ENCODE measurements at regions not wholly inside any gene's neighbourhood (a gene's known extent, or its start where the extent isn't known, plus 50 kb on each side); places are given as distances from the start of the nearest gene placed in this dataset.
"Not testable (repeated sequence)": the region's sequence is repeated elsewhere in the genome, so short reads cannot be mapped to it uniquely, and the experiment has no call there.

- H3K36me3 Mint-ChIP-seq (ENCODE audit: low read depth): no peaks in the 10 kb centered on the region
- H3K27me3 Mint-ChIP-seq: no peaks in the 10 kb centered on the region
- no peak overlapping the region for H3K27ac Mint-ChIP-seq
- peaks cover 3% of the 10 kb centered on the region for H3K9me3 Mint-ChIP-seq
- H3K4me1 Mint-ChIP-seq: no peaks in the 10 kb centered on the region
- no peak overlapping the region for H3K4me3 Mint-ChIP-seq
- ATAC-seq (replicated peaks): no peak
Measured at GRCh38 chr14:82676403-82676802, 1142.8 kb upstream of the SEL1L start.

- ATAC-seq (replicated peaks): no peak
- no peaks in the 10 kb centered on the region for H3K27me3 Mint-ChIP-seq
Measured at GRCh38 chr14:82689948-82690347, 1156.3 kb upstream of the SEL1L start.

GRCh38 chr14:82691191-82691590 lies 1157.5 kb upstream of the SEL1L start:
- H3K4me3 Mint-ChIP-seq; H3K27me3 Mint-ChIP-seq; ATAC-seq (replicated peaks); H3K9me3 Mint-ChIP-seq; H3K36me3 Mint-ChIP-seq (ENCODE audit: low read depth); H3K4me1 Mint-ChIP-seq; H3K27ac Mint-ChIP-seq: not testable (repeated sequence)

More at GRCh38 chr14:82689948-82690347, 1156.3 kb upstream of the SEL1L start:
- Mint-ChIP-seq H3K9me3 (peaks cover 8% of the 10 kb centered on the region), H3K27ac (no peak overlapping the region), H3K4me1 (no peaks in the 10 kb centered on the region), H3K36me3 (ENCODE audit: low read depth) (no peaks in the 10 kb centered on the region), H3K4me3 (no peak overlapping the region)

- Mint-ChIP-seq H3K9me3 (peaks cover 9% of the 10 kb centered on the region), H3K4me3 (no peak overlapping the region), H3K27me3 (no peaks in the 10 kb centered on the region), H3K4me1 (no peaks in the 10 kb centered on the region), H3K36me3 (ENCODE audit: low read depth) (no peaks in the 10 kb centered on the region), H3K27ac (no peak overlapping the region)
- ATAC-seq (replicated peaks): no peak
Measured at GRCh38 chr14:82694820-82695219, 1161.2 kb upstream of the SEL1L start.

- H3K4me1 Mint-ChIP-seq: no peaks in the 10 kb centered on the region
Measured at GRCh38 chr14:82704218-82704617, 1170.6 kb upstream of the SEL1L start.

DNA sequence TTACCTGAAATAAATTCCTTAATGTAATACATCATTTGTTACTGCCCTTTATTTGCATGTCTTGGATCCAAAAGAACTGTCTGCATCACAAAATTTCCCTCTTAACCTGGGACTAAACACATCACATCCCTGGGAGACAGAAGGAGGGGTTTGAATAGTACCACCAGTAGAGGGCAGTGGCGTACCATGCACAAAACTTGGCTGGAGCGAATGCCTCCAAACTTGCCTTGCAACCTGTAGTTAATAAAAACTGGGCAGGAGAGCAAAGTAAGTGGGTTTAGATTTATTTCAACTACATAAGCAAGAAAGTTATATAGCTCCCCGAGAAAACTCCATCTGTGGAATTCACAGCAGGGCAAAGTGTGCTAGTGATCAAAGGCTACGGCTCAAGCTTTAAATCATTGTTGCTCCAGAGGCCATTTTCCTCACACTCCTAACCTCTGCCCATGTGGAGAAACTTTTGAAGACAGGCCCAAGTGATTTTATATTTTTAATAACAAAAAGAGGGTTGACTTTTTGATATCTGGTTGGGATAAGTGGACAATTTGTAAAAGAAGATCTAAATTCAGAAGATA lies 1176.7 kb upstream of the SEL1L start:
- no peak for ATAC-seq (replicated peaks)
- Mint-ChIP-seq H3K27ac (no peak overlapping the region), H3K4me3 (no peak overlapping the region), H3K36me3 (ENCODE audit: low read depth) (no peaks in the 10 kb centered on the region), H3K9me3 (no peaks in the 10 kb centered on the region), H3K4me1 (no peaks in the 10 kb centered on the region), H3K27me3 (no peaks in the 10 kb centered on the region)

More at GRCh38 chr14:82704218-82704617, 1170.6 kb upstream of the SEL1L start:
- Mint-ChIP-seq H3K36me3 (ENCODE audit: low read depth) (no peaks in the 10 kb centered on the region), H3K9me3 (peaks cover 18% of the 10 kb centered on the region), H3K27me3 (no peaks in the 10 kb centered on the region), H3K4me3 (no peak overlapping the region), H3K27ac (no peak overlapping the region)
- ATAC-seq (replicated peaks): no peak

DNA sequence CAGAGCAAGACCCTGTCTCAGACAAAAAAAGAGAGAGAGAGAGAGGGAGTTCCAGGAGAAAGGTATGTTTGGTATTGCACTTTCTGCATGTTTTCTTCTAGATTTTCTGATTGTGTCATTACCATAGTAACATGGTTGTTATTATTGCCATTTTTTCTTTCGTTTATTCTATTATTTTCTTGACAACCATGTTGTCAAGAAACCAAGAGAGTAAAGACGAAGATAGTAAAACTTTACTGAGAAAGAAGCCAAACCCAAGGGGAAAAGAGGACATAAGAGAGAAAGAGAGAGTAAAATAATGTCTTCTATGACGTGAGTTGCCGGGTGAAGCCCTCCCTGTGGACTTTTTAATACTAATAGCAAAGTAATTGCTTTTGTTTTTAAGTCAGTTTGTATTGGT lies 1186.0 kb upstream of the SEL1L start:
- no peak for ATAC-seq (replicated peaks)
- Mint-ChIP-seq H3K4me3 (no peak overlapping the region), H3K27me3 (no peaks in the 10 kb centered on the region), H3K36me3 (ENCODE audit: low read depth) (no peaks in the 10 kb centered on the region), H3K27ac (no peak overlapping the region), H3K9me3 (peaks cover 9% of the 10 kb centered on the region), H3K4me1 (no peaks in the 10 kb centered on the region)

- Mint-ChIP-seq H3K36me3 (ENCODE audit: low read depth) (no peaks in the 10 kb centered on the region), H3K27me3 (no peaks in the 10 kb centered on the region), H3K27ac (no peak overlapping the region), H3K9me3 (peaks cover 13% of the 10 kb centered on the region), H3K4me3 (no peak overlapping the region), H3K4me1 (no peaks in the 10 kb centered on the region)
- no peak for ATAC-seq (replicated peaks)
Measured at GRCh38 chr14:82720431-82720830, 1186.8 kb upstream of the SEL1L start.

- H3K27me3 Mint-ChIP-seq: no peaks in the 10 kb centered on the region
- no peak for ATAC-seq (replicated peaks)
- no peaks in the 10 kb centered on the region for H3K4me1 Mint-ChIP-seq
- no peaks in the 10 kb centered on the region for H3K36me3 Mint-ChIP-seq (ENCODE audit: low read depth)
- H3K27ac Mint-ChIP-seq: no peak overlapping the region
- peaks cover 13% of the 10 kb centered on the region for H3K9me3 Mint-ChIP-seq
- no peak overlapping the region for H3K4me3 Mint-ChIP-seq
Measured at GRCh38 chr14:82720946-82721345, 1187.3 kb upstream of the SEL1L start.

GRCh38 chr14:82724316-82724715 lies 1190.7 kb upstream of the SEL1L start:
- ATAC-seq (replicated peaks): no peak
- Mint-ChIP-seq H3K9me3 (peaks cover 16% of the 10 kb centered on the region), H3K4me3 (no peak overlapping the region), H3K36me3 (ENCODE audit: low read depth) (no peaks in the 10 kb centered on the region), H3K27me3 (no peaks in the 10 kb centered on the region), H3K4me1 (no peaks in the 10 kb centered on the region), H3K27ac (no peak overlapping the region)

DNA sequence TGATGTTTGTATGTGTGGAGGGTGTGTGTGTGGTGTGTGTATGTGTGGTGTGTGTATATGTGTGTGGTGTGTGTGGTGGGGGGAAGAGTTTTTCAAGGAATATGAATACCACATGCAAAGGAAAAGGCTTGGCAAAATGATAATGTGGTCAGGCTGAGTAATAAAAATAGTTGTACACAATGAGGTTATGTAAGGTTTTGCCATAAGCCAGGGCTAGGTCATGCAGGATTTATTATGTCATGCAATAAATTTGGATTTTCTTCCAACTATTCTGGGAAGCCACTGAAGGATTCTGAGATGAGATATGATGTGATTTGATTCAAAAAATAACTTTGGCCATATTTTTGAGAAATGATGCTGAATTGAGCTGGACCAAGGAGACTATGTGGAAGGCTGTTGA lies 1191.6 kb upstream of the SEL1L start:
- Mint-ChIP-seq H3K9me3 (peaks cover 17% of the 10 kb centered on the region), H3K4me1 (no peaks in the 10 kb centered on the region), H3K27ac (no peak overlapping the region), H3K27me3 (no peaks in the 10 kb centered on the region), H3K36me3 (ENCODE audit: low read depth) (no peaks in the 10 kb centered on the region), H3K4me3 (no peak overlapping the region)
- no peak for ATAC-seq (replicated peaks)

GRCh38 chr14:82731526-82731925 lies 1197.9 kb upstream of the SEL1L start:
- no peak for ATAC-seq (replicated peaks)
- Mint-ChIP-seq H3K27me3 (no peaks in the 10 kb centered on the region), H3K4me3 (no peak overlapping the region), H3K36me3 (ENCODE audit: low read depth) (no peaks in the 10 kb centered on the region), H3K9me3 (peaks cover 15% of the 10 kb centered on the region), H3K27ac (no peak overlapping the region), H3K4me1 (no peaks in the 10 kb centered on the region)

GRCh38 chr14:82740547-82740946 lies 1206.9 kb upstream of the SEL1L start:
- H3K4me1 Mint-ChIP-seq: no peaks in the 10 kb centered on the region
- H3K4me3 Mint-ChIP-seq: no peak overlapping the region
- H3K36me3 Mint-ChIP-seq (ENCODE audit: low read depth): no peaks in the 10 kb centered on the region
- no peak overlapping the region for H3K27ac Mint-ChIP-seq
- no peaks in the 10 kb centered on the region for H3K27me3 Mint-ChIP-seq
- H3K9me3 Mint-ChIP-seq: peaks cover 17% of the 10 kb centered on the region
- no peak for ATAC-seq (replicated peaks)

GRCh38 chr14:82755476-82755875 lies 1221.8 kb upstream of the SEL1L start:
- Mint-ChIP-seq H3K9me3 (peaks cover 15% of the 10 kb centered on the region), H3K4me3 (no peak overlapping the region), H3K27me3 (no peaks in the 10 kb centered on the region), H3K36me3 (ENCODE audit: low read depth) (no peaks in the 10 kb centered on the region), H3K27ac (no peak overlapping the region), H3K4me1 (no peaks in the 10 kb centered on the region)
- ATAC-seq (replicated peaks): no peak

GRCh38 chr14:82755923-82756322 lies 1222.3 kb upstream of the SEL1L start:
- H3K4me3 Mint-ChIP-seq: no peak overlapping the region
- H3K27ac Mint-ChIP-seq: no peak overlapping the region
- no peak for ATAC-seq (replicated peaks)
- no peaks in the 10 kb centered on the region for H3K36me3 Mint-ChIP-seq (ENCODE audit: low read depth)
- peaks cover 15% of the 10 kb centered on the region for H3K9me3 Mint-ChIP-seq
- H3K4me1 Mint-ChIP-seq: no peaks in the 10 kb centered on the region
- no peaks in the 10 kb centered on the region for H3K27me3 Mint-ChIP-seq

- no peak for ATAC-seq (replicated peaks)
- H3K36me3 Mint-ChIP-seq (ENCODE audit: low read depth): no peaks in the 10 kb centered on the region
- no peaks in the 10 kb centered on the region for H3K4me1 Mint-ChIP-seq
- no peaks in the 10 kb centered on the region for H3K27me3 Mint-ChIP-seq
- H3K4me3 Mint-ChIP-seq: no peak overlapping the region
- no peak overlapping the region for H3K27ac Mint-ChIP-seq
- H3K9me3 Mint-ChIP-seq: peaks cover 15% of the 10 kb centered on the region
Measured at GRCh38 chr14:82757776-82758175, 1224.1 kb upstream of the SEL1L start.
